OCI-LY7 (cell line): ENCODE measurements at regions not wholly inside any gene's neighbourhood (a gene's known extent, or its start where the extent isn't known, plus 50 kb on each side); places are given as distances from the start of the nearest gene placed in this dataset.

Experiments used
- BruUV-seq: library from RNA; stranded (reverse); fragments of 400-500 nt; replicated peaks from 2 replicates; lab custom pipeline; 2021; lab: Mats Ljungman, UMichigan
- CTCF ChIA-PET: fragments of 300-600 bp; sonication (Branson Sonifier 250); formaldehyde crosslinking; loops from one replicate; lab custom pipeline; 2022; ENCODE audit warnings: antibody characterized with exemption; ENCODE audit not compliant: unreplicated experiment; lab: Charles Lee
- POLR2A ChIA-PET: fragments of 300-600 bp; sonication (Branson Sonifier 250); formaldehyde crosslinking; loops from one replicate; lab custom pipeline; 2022; ENCODE audit warnings: antibody characterized with exemption; lab: Charles Lee
- DNase-seq: peaks from one replicate; pipeline ENCODE4 v3.0.0-alpha.2; 2015; ENCODE audit warnings: low spot score
- H2AFZ ChIP-seq: fragments of 200-600 bp; sonication (generic), shearing (Covaris generic); 2 replicates; pipeline ENCODE4 v1.6.1; 2014; ENCODE audit warnings: mild to moderate bottlenecking, antibody characterized with exemption, low read length, moderate library complexity
- H3K27ac ChIP-seq: fragments of 200-600 bp; sonication (generic); 2 replicates; pipeline ENCODE4 v1.5.1; 2014; ENCODE audit warnings: mixed run types, low read depth, mild to moderate bottlenecking, moderate library complexity, low read length, inconsistent platforms; ENCODE audit not compliant: poor library complexity, severe bottlenecking
- H3K36me3 ChIP-seq: fragments of 200-600 bp; sonication (generic); 2 replicates; pipeline ENCODE4 v1.6.1; 2014; ENCODE audit warnings: mild to moderate bottlenecking, antibody characterized with exemption, low read length, moderate library complexity, mixed read lengths; ENCODE audit not compliant: insufficient read depth
- H3K4me1 ChIP-seq: fragments of 200-600 bp; sonication (generic); 2 replicates; pipeline ENCODE4 v1.5.1; 2014; ENCODE audit warnings: mild to moderate bottlenecking, low read length; ENCODE audit not compliant: insufficient read depth, poor library complexity, severe bottlenecking
- H3K4me2 ChIP-seq: fragments of 200-600 bp; sonication (generic); 2 replicates; pipeline ENCODE4 v1.6.1; 2014; ENCODE audit warnings: mild to moderate bottlenecking, low read length
- H3K4me3 ChIP-seq: fragments of 200-600 bp; sonication (generic); 2 replicates; pipeline ENCODE4 v1.5.1; 2014; ENCODE audit warnings: mild to moderate bottlenecking, low read depth, low read length; ENCODE audit not compliant: poor library complexity, severe bottlenecking
- H3K79me2 ChIP-seq: fragments of 200-600 bp; sonication (generic); 2 replicates; pipeline ENCODE4 v1.6.1; 2016; ENCODE audit warnings: low read depth, mild to moderate bottlenecking, low read length, moderate library complexity, mixed read lengths; ENCODE audit not compliant: insufficient read depth
- H3K9me2 ChIP-seq: fragments of 200-600 bp; sonication (generic); 2 replicates; pipeline ENCODE4 v1.6.1; 2016; ENCODE audit warnings: mild to moderate bottlenecking, low read length, mixed read lengths; ENCODE audit not compliant: insufficient read depth
- H3K9me3 ChIP-seq: fragments of 200-600 bp; sonication (generic); 2 replicates; pipeline ENCODE4 v1.6.1; 2014; ENCODE audit warnings: mild to moderate bottlenecking, mixed run types, low read length, mixed read lengths
- H4K20me1 ChIP-seq: fragments of 200-600 bp; sonication (generic); 2 replicates; pipeline ENCODE4 v1.6.1; 2014; ENCODE audit warnings: mild to moderate bottlenecking, antibody characterized with exemption, low read length, moderate library complexity, mixed read lengths; ENCODE audit not compliant: insufficient read depth
- EZH2phosphoT487 ChIP-seq: fragments of 200-600 bp; sonication (generic); IDR thresholded peaks from 2 replicates; pipeline ENCODE4 v1.6.1; 2018; ENCODE audit warnings: low read depth, borderline replicate concordance, mild to moderate bottlenecking, mixed run types, antibody characterized with exemption, low read length, moderate library complexity, mixed read lengths
- intact Hi-C: fragments of 100-400 bp; cut with micrococcal nuclease; formaldehyde crosslinking; loops from one replicate; pipeline ENCODE4 v1.10.0; 2022; ENCODE audit not compliant: unreplicated experiment
- TF ChIP-seq, protein P1 (sequence below): fragments of 200-600 bp; sonication (generic); conservative IDR thresholded peaks from 2 replicates; pipeline ENCODE4 v1.5.1; 2014; ENCODE audit warnings: mild to moderate bottlenecking, antibody characterized with exemption, low read length, moderate library complexity, mixed read lengths

DNA sequence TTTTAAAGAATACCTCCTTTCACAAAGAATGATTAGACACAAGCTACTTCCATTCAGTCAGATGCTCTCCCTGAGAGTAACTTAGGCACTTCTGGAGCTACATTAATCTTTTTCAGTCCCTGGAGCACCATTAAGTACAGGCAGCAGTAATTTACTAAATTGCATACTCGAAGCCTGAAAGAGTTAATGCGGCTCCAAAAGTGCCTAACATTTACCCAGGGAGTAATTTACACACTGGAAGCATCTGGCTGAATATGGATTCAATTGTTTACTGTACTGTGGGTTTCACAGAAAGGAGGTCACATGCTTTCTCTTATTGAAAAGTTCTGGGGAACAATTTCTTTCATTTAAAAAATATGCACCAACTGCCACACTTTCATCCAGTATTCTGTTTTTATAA, 260.8 kb upstream of the TENM3 start:
- no peaks in the 10 kb centered on the region for H3K79me2 ChIP-seq
- H3K4me1 ChIP-seq = no peaks in the 10 kb centered on the region
- no peak overlapping the region for H3K27ac ChIP-seq
- H4K20me1 ChIP-seq = no peaks in the 10 kb centered on the region
- no peaks in the 10 kb centered on the region for H3K9me3 ChIP-seq
- H3K36me3 ChIP-seq = no peaks in the 10 kb centered on the region
- no peak overlapping the region for H3K4me3 ChIP-seq
- H2AFZ ChIP-seq = no peak overlapping the region
- BruUV-seq = no TSS peak
- DNase-seq = no peak
- intact Hi-C loops = no loop called here
- H3K4me2 ChIP-seq = no peak overlapping the region
- CTCF ChIA-PET = no interaction called here
- TF ChIP-seq, protein P1, sequence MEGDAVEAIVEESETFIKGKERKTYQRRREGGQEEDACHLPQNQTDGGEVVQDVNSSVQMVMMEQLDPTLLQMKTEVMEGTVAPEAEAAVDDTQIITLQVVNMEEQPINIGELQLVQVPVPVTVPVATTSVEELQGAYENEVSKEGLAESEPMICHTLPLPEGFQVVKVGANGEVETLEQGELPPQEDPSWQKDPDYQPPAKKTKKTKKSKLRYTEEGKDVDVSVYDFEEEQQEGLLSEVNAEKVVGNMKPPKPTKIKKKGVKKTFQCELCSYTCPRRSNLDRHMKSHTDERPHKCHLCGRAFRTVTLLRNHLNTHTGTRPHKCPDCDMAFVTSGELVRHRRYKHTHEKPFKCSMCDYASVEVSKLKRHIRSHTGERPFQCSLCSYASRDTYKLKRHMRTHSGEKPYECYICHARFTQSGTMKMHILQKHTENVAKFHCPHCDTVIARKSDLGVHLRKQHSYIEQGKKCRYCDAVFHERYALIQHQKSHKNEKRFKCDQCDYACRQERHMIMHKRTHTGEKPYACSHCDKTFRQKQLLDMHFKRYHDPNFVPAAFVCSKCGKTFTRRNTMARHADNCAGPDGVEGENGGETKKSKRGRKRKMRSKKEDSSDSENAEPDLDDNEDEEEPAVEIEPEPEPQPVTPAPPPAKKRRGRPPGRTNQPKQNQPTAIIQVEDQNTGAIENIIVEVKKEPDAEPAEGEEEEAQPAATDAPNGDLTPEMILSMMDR = no peak
- TF ChIP-seq EZH2phosphoT487 = no peak
- POLR2A ChIA-PET = no interaction called here
- no peaks in the 10 kb centered on the region for H3K9me2 ChIP-seq

DNA sequence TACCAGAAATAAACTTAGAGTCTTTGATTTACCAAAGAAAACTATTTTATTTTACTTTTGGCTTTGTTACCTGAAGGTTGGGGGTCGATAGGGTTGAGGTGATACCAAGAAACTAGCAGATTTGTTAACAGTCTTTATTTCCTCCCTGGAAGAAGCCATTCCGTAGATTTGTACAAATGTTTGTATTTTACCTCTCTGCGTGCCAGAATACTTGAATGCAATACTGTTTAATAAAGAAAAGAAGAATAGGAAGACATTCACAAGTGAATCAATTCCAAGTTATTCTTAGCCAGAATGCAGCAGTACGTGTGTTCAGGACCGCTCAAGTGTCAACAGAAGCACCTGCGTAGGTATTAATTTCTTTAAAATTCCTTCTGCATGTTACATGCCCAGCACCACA, 260.3 kb upstream of the TENM3 start:
- H3K4me2 ChIP-seq = no peak overlapping the region
- H3K9me3 ChIP-seq = no peaks in the 10 kb centered on the region
- DNase-seq = no peak
- ChIA-PET CTCF (no interaction called here), POLR2A (no interaction called here)
- no peaks in the 10 kb centered on the region for H3K36me3 ChIP-seq
- H4K20me1 ChIP-seq = no peaks in the 10 kb centered on the region
- H3K9me2 ChIP-seq = no peaks in the 10 kb centered on the region
- no TSS peak for BruUV-seq
- no peaks in the 10 kb centered on the region for H3K79me2 ChIP-seq
- H3K4me3 ChIP-seq = no peak overlapping the region
- no peak overlapping the region for H2AFZ ChIP-seq
- no peak for TF ChIP-seq EZH2phosphoT487
- TF ChIP-seq, protein P1 = no peak
- H3K4me1 ChIP-seq = no peaks in the 10 kb centered on the region
- H3K27ac ChIP-seq = no peak overlapping the region
- intact Hi-C loops = no loop called here

DNA sequence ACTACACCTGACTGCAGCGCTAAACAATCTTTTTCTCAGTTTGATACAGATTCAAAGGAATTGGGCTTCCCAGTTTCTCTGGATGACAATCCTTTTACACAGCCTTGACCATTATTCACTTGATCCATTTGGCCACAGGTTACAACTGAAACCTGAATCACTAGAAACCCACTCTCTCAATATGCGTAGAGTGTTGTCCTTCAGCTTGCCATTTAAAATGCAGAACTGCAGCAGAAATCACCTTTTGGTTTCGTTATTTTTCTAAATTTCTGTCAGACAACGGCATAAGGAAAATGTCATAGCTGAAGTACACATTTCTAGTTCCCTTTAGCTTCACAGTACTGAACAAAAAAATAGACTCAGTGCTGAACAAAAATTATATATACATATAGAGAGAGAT, 255.8 kb upstream of the TENM3 start:
- intact Hi-C loops = no loop called here
- Histone ChIP-seq H3K4me2 (no peak overlapping the region), H3K79me2 (no peaks in the 10 kb centered on the region), H4K20me1 (no peaks in the 10 kb centered on the region), H3K4me1 (no peaks in the 10 kb centered on the region), H3K27ac (no peak overlapping the region), H3K36me3 (no peaks in the 10 kb centered on the region), H3K9me2 (no peaks in the 10 kb centered on the region), H2AFZ (no peak overlapping the region), H3K4me3 (no peak overlapping the region), H3K9me3 (no peaks in the 10 kb centered on the region)
- ChIA-PET POLR2A (interaction anchor here (0.6 kb wide), 1 partner anchor 38 kb away, joined by 3 read pairs; no protein-coding TSS in a partner anchor), CTCF (no interaction called here)
- no TSS peak for BruUV-seq
- TF ChIP-seq EZH2phosphoT487 = no peak
- TF ChIP-seq, protein P1 = no peak
- DNase-seq = no peak
